ENCODE measurements at regions not wholly inside any gene's neighbourhood (a gene's known extent, or its start where the extent isn't known, plus 50 kb on each side); places are given as distances from the start of the nearest gene placed in this dataset.
"Not testable (repeated sequence)": the region's sequence is repeated elsewhere in the genome, so short reads cannot be mapped to it uniquely, and the experiment has no call there.

- no peak overlapping the region for H3K4me3 ChIP-seq
- no peaks in the 10 kb centered on the region for H3K9me3 ChIP-seq
- no peaks in the 10 kb centered on the region for H3K27me3 ChIP-seq
- no peaks in the 10 kb centered on the region for H3K36me3 ChIP-seq
- DNase-seq = no peak
Measured at GRCh38 chr2:91974401-91975129, 2896.7 kb upstream of the TEKT4 start.

GRCh38 chr2:91975130-91975491 lies 2896.1 kb upstream of the TEKT4 start:
- no peaks in the 10 kb centered on the region for H3K9me3 ChIP-seq

GRCh38 chr2:91981016-91981668 lies 2890.1 kb upstream of the TEKT4 start:
- not testable (repeated sequence) for H3K4me3 ChIP-seq, H3K9me3 ChIP-seq, H3K36me3 ChIP-seq, DNase-seq, H3K27me3 ChIP-seq

More at GRCh38 chr2:91975130-91975491, 2896.1 kb upstream of the TEKT4 start:
- Histone ChIP-seq H3K4me3 (no peak overlapping the region), H3K36me3 (no peaks in the 10 kb centered on the region), H3K27me3 (no peaks in the 10 kb centered on the region)
- DNase-seq = no peak

GRCh38 chr2:91981669-91982020 lies 2889.6 kb upstream of the TEKT4 start:
- not testable (repeated sequence) for H3K27me3 ChIP-seq, DNase-seq, H3K9me3 ChIP-seq, H3K4me3 ChIP-seq, H3K36me3 ChIP-seq

GRCh38 chr2:91982217-91982616 lies 2889.0 kb upstream of the TEKT4 start:
- not testable (repeated sequence) for H3K4me3 ChIP-seq, H3K27me3 ChIP-seq, H3K9me3 ChIP-seq, H3K36me3 ChIP-seq
- DNase-seq = peak; percentile 67

- not testable (repeated sequence) for DNase-seq, H3K4me3 ChIP-seq, H3K9me3 ChIP-seq, H3K36me3 ChIP-seq, H3K27me3 ChIP-seq
Measured at GRCh38 chr2:91983257-91983656, 2888.0 kb upstream of the TEKT4 start.

- not testable (repeated sequence) for H3K36me3 ChIP-seq, H3K9me3 ChIP-seq, H3K27me3 ChIP-seq, H3K4me3 ChIP-seq, DNase-seq
Measured at GRCh38 chr2:91983696-91984095, 2887.5 kb upstream of the TEKT4 start.

- not testable (repeated sequence) for H3K27me3 ChIP-seq, H3K4me3 ChIP-seq, DNase-seq, H3K9me3 ChIP-seq, H3K36me3 ChIP-seq
Measured at GRCh38 chr2:91984107-91984506, 2887.1 kb upstream of the TEKT4 start.

GRCh38 chr2:91985490-91985889 lies 2885.7 kb upstream of the TEKT4 start:
- DNase-seq = not testable (repeated sequence)

GRCh38 chr2:91986893-91987292 lies 2884.3 kb upstream of the TEKT4 start:
- H3K27me3 ChIP-seq, H3K4me3 ChIP-seq, DNase-seq, H3K36me3 ChIP-seq, H3K9me3 ChIP-seq: not testable (repeated sequence)

More at GRCh38 chr2:91985490-91985889, 2885.7 kb upstream of the TEKT4 start:
- not testable (repeated sequence) for H3K4me3 ChIP-seq, H3K27me3 ChIP-seq, H3K9me3 ChIP-seq, H3K36me3 ChIP-seq

- H3K27me3 ChIP-seq, H3K36me3 ChIP-seq, H3K4me3 ChIP-seq, H3K9me3 ChIP-seq, DNase-seq: not testable (repeated sequence)
Measured at GRCh38 chr2:91988754-91989153, 2882.5 kb upstream of the TEKT4 start.

GRCh38 chr2:91989781-91990180 lies 2881.4 kb upstream of the TEKT4 start:
- DNase-seq, H3K36me3 ChIP-seq, H3K4me3 ChIP-seq, H3K27me3 ChIP-seq, H3K9me3 ChIP-seq: not testable (repeated sequence)

GRCh38 chr2:92006557-92006956 lies 2864.7 kb upstream of the TEKT4 start:
- H3K9me3 ChIP-seq, H3K36me3 ChIP-seq, H3K27me3 ChIP-seq, H3K4me3 ChIP-seq, DNase-seq: not testable (repeated sequence)
